ENCODE measurements at regions not wholly inside any gene's neighbourhood (a gene's known extent, or its start where the extent isn't known, plus 50 kb on each side); places are given as distances from the start of the nearest gene placed in this dataset.
"Not testable (repeated sequence)": the region's sequence is repeated elsewhere in the genome, so short reads cannot be mapped to it uniquely, and the experiment has no call there.

- TF ChIP-seq ZFX (IDR thresholded peaks at IDR 0.05; ENCODE audit: borderline replicate concordance); CTCF (IDR thresholded peaks at IDR 0.05): not testable (repeated sequence)
Measured at GRCh38 chr3:91504874-91505273, 2397.5 kb downstream of the EPHA3 start.

Measured in 22Rv1 (cell line).